SK-MEL-5 (cell line): ENCODE measurements at regions not wholly inside any gene's neighbourhood (a gene's known extent, or its start where the extent isn't known, plus 50 kb on each side); places are given as distances from the start of the nearest gene placed in this dataset.

Experiments used
- DNase-seq: peaks from one replicate; pipeline ENCODE4 v3.0.0-alpha.2; 2016; ENCODE audit warnings: low read depth, low spot score
- in situ Hi-C: cut with HindIII; loops from 2 replicates; pipeline ENCODE4 v1.10.0; 2016; ENCODE audit warnings: low sequenced_read_pairs, high pct_unique_total_duplicates, low pct_unique_long_range_greater_than_20kb

DNA sequence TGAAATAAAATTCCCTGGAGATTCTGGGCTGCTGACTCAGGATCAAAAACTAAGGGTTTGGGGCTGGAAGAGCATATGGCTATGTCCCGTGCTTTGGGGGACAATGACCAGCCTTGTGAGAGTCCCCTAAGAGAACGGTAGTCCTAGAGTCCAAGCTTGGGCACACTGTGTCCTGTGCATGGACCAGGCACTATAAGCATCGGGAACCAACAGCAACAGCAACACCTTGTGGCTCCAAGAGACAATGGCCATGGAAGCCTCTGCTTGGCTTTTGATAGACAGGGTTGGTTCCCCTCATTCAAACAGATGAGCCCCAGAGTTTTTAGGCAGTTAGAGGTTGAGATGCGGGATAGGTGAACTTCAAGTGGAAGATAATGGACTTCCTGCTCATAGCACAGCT, 294.4 kb upstream of the CHAC2 start:
- DNase-seq: peak; percentile 63
- in situ Hi-C loops: no loop called here

DNA sequence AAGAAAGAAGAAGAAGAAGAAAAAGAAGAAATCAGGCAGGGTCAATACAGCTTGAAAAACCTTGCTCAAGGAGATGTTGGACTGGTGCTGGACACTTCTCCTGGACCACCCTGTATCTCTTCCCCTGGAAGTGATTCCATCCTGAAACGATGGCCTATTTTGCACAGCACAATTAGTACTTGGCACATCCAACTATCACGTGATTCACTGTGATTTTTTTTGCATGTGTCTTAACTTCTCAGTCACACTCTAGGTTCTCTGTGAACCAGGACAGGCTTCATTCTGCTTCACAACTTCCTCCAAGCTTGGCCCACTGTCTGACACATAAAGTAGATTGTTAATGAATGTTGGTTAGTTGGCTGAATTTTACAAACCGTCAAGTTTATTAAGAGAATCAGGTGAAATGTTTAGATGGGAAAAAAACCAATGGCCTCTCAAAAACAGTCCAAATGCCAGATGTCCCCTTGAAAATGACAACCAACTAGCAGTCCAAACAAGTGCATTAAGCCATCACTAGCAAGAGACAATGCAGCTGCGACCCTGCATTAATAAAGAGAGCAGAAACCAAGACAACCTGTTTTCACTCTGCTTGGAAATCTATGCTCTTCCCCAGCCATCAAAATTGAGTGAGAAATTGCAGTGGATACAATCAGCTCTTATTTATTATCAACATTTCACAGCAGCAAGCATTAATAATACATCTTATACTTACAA, 300.0 kb upstream of the CHAC2 start:
- no peak for DNase-seq
- in situ Hi-C loops: no loop called here

DNA sequence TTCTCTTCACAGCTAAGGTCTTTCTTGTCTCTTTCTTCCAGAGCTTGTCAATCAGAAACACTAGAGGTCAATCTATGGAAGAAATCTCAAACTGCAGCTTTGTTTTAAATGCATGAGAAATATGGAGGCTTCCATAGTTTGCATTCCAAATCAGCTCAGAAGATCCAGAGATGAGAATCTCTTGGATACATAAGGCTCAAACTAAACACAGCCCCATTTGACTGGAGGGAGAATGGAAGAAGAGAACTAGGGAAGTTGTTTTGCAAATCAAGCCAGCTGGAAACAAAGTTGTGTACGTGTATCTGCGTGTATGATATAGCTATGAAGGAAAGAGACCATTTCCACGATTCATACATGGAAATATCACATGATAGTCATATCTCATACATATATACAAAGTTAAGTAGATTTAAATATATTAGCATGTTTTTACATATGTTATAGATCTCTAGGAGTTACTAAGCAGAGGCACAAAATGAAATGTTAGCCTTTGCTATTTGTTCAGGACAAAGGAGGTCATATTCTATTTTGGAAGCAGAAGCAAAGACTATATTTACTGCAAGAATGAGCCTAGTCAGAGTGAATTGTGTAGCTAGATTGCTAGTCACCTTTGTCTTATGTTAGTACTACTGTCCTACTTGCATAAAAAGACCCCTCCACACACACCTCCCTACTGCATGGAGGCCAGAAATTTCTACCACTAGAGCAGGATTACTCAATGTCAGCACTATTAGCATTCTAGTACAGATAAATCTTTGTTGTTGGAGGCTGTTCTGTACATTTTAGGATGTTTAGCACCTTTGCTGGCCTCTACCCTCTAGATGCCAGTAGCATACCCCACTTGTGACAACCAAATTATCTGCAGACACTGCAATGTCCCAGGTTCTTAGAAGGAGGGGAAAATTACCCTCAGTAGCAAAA, 303.5 kb upstream of the CHAC2 start:
- in situ Hi-C loops: no loop called here
- DNase-seq: no peak

DNA sequence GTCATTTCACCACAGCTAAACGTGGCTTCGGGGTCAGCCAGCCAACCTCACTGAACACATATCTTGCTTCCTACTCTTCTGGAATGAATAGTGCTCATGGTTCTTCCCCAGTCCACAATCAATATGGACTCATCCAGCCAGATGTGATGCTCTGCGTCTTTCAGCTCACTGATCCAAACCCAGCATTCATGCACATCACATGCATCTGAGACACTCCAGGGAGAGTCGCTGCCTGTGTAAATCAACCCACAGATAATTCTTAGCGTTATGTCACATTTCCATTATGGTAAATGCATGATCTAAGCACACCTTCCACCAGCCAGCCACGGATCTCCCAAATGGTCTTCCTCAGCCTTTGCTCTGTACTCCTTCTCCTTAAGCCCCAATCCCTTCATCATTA, 306.7 kb upstream of the CHAC2 start:
- DNase-seq: no peak
- in situ Hi-C loops: no loop called here

DNA sequence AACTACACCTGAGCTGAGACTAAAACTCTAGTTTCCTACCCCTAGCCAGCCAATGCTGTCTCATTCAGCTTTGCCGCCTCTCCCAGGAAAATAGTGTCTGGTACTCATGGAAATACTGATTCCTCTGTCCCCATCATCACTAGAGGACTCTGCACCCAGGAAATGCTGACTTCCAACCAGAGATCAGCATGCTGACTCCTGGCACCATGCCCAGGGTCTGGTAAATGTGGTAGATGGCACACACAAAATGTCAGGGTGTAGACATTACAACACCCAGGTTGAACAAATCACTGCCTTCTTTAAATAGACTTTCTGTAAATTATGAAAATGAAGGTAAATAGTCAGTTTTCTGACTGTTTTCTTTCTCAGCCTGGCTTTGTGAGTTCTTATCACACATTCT, 307.3 kb upstream of the CHAC2 start:
- in situ Hi-C loops: no loop called here
- peak; percentile 14 for DNase-seq

DNA sequence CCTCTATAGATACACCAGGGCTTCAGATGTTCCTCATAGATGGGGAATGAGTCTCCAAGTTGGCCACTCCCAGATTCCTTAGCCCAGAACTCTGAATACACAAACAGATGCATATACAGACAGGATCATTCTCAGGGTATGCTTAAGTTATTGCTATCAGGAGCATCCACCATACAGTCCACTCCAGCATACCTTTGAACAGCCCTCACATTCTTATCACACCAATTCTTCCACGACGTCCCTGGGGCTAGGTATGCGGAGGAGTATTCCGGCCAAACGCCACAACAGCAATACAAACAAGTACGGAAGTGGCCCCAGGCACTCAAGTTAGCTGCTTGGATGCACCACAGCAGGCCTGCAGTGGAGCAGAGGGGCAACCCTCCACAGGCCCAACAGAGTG, 312.5 kb upstream of the CHAC2 start:
- in situ Hi-C loops: no loop called here
- DNase-seq: no peak

DNA sequence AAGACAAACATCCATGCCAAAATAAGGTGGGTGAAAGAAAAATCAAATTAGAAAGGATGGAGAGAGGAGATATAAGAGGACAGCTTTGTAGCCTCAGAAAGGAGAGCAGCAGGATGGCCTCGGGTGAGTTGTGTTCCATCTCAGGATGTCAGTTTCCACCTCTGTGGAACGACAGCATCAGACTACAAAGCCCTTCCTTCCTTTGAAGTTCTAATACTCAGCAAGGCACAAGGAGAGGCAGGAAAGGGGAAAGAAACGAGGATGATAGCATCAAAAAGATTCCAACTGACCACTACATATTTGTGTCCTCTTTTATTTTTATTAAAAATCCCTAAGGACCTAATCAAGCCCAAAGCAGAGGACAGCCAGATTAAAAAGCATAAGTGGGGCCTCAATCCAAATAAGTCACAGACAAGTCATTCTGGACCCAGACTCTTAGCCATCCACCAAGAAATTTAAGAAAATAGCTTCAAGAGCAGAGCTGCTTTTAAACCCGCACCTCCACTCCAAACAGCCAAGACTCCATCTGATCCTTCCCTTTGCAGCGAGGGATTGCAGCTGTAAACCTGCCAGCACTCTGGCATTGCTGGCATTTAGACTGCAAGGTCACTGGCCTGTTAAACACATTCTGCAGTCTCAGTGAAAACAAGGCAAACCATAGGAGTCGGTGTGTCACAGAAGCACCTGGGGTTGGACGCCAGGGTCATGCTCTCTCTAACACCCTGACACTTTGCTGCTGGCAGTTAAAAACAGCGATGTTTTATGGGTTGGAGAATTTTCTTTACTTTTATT, 314.5 kb upstream of the CHAC2 start:
- in situ Hi-C loops: no loop called here
- DNase-seq: no peak

DNA sequence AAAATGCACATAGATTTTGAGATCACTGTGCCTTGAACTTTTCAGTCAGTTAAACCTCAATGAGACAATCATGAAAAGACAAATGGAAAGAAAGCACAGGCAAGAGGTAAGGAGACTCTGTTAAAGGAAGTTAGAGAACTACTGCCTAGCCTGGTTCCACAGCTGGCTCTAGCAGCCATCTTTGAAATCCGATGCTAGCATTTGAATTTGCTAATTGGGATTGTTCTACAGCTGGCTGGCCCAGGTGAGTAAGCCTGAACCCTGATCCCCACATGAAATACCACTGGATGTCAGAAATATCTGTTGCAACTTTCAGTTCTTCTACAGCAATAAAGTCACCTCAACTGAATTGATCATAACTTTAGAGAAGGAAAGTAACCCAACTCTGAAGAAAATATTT, 315.2 kb upstream of the CHAC2 start:
- in situ Hi-C loops: no loop called here
- DNase-seq: no peak

DNA sequence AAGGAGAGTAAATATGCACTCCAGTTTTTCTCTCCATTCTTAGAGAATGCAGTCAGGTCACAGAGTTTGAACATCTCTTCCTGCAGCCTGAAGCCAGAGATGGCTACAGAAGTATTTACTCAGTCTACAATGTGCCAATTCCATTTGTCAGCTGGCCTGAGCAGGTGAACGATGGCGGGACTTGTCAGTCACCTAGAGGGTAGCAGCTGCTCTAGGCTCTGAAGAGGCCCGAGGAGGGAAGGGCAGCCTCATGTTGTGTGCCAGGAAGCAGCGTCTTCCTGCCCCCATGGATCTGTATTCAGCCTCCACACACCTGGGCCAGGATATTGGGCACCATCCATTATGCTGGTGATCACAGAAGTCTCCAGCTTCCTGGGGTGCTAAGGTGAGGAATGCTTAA, 316.7 kb upstream of the CHAC2 start:
- in situ Hi-C loops: no loop called here
- DNase-seq: no peak

DNA sequence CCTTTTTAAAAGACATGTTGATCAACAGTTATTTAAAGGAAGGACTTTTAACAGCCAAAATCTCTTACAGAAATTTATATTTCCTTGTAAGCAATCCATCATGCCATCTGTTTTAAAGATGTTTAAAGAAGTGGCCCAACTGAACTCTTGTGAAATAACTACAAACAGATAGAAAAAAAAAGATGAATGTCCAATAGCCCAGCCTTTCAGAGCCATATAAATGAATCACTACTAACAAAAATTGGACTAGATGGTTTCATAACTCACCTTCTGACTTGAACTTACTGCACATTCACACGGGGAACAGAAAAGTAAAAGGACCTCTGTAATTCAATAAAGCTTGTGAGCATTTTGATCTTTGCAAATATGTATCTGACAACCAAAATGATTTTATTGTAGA, 319.0 kb upstream of the CHAC2 start:
- DNase-seq: no peak
- in situ Hi-C loops: no loop called here

DNA sequence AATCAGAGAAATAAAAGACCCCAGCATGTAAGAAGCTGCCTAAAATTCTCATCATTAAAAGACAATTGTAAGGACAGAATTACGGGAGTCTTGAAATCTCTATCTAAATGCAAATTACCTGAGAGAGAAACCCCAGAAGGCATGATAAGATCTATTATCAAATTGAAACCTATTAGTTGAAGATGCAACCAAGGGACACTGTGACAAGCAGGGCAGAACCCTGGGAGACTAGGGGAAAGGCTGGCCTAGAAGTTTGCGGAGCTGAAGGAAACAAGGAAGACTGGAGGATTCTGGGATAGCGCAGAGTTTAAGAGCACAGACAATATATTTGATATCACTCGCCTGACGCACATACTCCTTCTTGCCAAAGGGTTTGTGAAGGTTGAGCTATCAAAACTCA, 319.5 kb upstream of the CHAC2 start:
- in situ Hi-C loops: no loop called here
- no peak for DNase-seq

DNA sequence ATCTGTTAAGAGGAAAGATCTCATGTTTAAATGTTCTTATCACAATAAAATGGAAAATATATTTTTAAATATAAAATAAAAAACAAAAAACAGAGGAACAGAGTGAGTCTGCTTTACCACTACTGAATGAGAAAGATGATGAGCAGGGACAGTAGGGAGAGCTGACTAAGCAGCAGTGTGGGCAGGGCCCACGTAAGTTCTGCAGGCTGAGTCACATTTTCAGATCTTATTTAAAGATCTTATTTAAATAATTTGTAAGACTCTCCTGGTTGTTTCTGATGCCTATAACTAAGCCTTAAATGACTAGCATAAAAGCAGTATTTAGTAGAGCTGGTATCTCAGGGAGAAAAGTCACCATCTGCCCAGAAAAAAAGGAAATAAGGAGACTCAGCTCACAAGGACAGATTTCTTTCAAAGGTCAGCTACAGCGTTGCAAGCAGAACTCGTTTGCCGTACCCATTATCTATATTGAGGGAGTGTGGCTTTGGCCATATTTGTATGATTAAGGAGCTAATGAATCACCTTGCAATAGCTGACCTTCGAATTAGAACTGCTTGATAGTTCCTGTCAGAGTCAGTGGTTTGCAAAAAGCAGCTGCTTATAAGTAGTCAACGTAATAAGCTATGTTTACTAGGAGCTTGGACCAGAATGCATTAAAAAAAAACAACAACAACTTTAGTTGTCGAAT, 322.1 kb upstream of the CHAC2 start:
- DNase-seq: no peak

DNA sequence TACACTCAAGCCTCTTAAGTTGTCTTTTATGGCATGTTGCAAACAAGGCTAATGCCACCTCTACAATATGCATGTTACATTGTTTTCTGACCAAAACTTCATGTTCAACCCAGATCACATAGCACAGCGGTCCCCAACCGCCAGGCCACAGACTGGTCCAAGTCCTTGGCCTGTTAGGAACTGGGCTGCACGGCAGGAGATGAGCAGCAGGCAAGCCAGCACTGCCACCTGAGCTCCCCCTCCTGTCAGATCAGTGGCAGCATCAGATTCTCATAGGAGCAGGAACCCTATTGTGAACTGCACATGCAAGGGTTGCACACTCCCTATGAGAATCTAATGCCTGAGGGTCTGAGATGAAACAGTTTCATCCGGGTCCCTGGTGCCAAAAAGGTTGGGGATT, 324.8 kb upstream of the CHAC2 start:
- in situ Hi-C loops: no loop called here
- peak; percentile 20 for DNase-seq

More for the DNA sequence above, 322.1 kb upstream of the CHAC2 start:
- in situ Hi-C loops: no loop called here

DNA sequence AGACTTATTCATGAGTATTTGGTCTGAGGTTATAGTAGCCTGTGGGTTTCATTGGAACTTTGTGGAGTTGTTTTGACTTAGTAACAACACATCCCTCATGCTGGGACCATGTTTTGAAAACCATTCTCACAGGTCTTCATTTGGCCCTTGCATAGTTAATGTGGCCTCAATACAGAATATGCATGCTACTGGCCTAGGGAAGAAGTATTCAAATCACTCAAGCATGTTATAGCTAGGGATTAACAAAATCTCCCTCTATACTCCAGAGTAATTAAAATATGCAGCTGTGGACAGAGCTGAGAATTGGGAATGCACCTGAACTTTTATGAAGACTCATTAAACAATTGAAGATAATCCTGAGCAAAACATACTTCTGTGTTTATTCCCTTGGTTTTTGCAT, 325.5 kb upstream of the CHAC2 start:
- DNase-seq: no peak
- in situ Hi-C loops: no loop called here

DNA sequence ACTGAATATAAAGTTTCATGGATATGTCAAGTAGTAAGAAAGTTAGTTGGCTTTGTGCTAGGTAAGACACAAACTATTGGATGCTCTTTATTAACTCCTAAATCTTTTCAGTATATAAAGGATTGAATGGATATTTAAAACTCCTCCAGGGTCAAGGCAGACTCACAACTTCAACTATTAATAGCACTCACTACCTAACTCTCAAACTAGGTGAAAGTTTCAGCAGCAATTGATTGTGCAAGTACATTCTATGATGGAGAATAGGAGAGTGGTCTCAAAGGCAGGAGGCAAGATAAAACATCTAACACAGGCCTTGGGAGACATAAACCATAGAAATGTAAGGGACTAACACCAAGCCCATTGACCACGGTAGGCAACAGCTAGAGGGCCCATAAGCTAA, 328.9 kb upstream of the CHAC2 start:
- in situ Hi-C loops: no loop called here
- DNase-seq: no peak

DNA sequence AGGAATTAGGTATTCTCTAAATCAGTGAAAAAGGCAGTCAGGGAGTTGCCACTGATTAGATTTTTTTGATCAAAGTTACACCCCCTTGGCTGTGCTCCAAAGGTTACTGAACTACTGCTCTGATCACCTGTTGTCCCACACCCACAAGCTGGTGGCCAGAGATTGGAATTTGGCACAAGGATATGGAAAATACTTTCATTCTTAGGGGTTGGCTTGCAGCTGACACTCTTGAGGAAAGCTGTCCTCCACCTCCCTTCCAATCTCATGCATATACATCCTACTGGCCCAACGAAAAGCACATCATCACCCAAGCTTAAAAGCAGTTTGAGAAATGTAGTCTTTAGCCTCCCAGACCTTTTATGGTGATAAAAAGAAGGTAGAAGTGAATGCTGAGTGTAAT, 329.5 kb upstream of the CHAC2 start:
- in situ Hi-C loops: no loop called here
- DNase-seq: no peak

DNA sequence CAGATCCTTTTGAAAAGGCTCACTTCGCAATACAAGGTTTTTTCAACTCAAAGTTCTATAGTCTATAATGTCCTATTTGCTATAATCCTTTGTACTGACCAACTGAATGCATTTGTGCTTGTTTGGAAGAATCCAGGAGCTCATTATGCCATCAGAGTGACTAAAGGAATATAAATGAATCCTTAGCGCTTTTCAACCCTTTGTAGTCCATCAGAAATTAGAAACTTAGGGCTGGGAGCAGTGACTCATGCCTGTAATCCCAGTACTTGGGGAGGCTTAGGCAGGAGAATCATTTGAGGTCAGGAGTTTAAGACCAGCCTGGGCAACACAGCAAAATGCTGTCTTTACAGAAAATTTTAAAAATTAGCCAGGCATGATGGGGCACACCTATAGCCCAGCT, 330.2 kb upstream of the CHAC2 start:
- in situ Hi-C loops: no loop called here
- DNase-seq: no peak

DNA sequence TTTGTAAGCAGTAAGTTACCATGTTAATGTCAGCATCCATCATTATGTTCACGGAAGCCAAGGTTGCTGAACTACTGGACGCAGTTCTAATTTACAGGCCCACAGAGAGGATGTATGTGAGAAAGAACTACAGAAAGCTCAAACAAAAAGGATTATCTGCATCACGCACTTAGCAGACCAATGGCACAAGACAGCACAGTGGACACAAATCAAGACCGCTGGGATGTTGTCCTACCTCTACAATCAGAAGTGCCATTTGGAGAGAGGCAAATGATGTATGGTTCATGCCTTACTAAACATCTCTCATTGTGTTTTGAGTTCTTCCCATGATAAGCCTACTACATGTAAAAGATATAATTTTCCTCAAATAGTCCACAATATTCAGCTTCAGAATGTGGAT, 330.7 kb upstream of the CHAC2 start:
- in situ Hi-C loops: no loop called here
- DNase-seq: no peak
